ENCODE measurements at regions not wholly inside any gene's neighbourhood (a gene's known extent, or its start where the extent isn't known, plus 50 kb on each side); places are given as distances from the start of the nearest gene placed in this dataset.
"Not testable (repeated sequence)": the region's sequence is repeated elsewhere in the genome, so short reads cannot be mapped to it uniquely, and the experiment has no call there.

DNA sequence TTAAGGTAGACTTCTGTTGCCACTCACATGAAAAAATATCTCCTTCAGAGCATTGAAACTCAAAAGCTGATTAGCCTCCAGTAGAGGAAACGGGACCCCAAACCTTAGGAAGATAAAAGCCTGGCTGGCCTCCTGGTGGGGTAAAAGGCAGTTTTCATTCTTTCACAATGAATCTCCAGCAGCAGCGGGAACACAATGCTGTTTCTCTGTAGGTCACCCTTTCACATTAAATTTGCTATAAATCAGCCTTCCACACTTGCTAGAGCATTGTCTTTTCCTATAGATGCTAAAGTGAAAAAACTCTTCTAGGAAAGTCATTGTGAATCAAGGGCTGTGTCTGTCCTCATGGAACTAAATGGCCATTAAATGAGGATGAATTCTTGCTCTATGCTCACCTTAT, 207.3 kb upstream of the MAGEB2 start:
- H3K27ac ChIP-seq (ENCODE audit: low read length) = no peak overlapping the region
- H2AFZ ChIP-seq (ENCODE audit: low read length) = no peak overlapping the region
- H3K79me2 ChIP-seq (ENCODE audit: low read length) = no peaks in the 10 kb centered on the region
- no peak for DNase-seq
- H3K36me3 ChIP-seq (ENCODE audit: insufficient read depth, low read length) = no peaks in the 10 kb centered on the region
- peaks cover 23% of the 10 kb centered on the region for H3K9me3 ChIP-seq (ENCODE audit: low read length)
- no peak overlapping the region for H3K4me3 ChIP-seq (ENCODE audit: low read length)
- no peaks in the 10 kb centered on the region for H3K27me3 ChIP-seq (ENCODE audit: low read length)
- H3K9ac ChIP-seq (ENCODE audit: low read length) = no peak overlapping the region
- no peaks in the 10 kb centered on the region for H3K4me1 ChIP-seq (ENCODE audit: low read length)
- H3K9me2 ChIP-seq (replicated peaks; ENCODE audit: insufficient read depth, low read length) = no peaks in the 10 kb centered on the region
- H3K4me2 ChIP-seq (ENCODE audit: low read depth, low read length, poor library complexity, severe bottlenecking) = no peak overlapping the region
- H4K20me1 ChIP-seq (ENCODE audit: insufficient read depth, low read depth, low read length) = no peaks in the 10 kb centered on the region

DNA sequence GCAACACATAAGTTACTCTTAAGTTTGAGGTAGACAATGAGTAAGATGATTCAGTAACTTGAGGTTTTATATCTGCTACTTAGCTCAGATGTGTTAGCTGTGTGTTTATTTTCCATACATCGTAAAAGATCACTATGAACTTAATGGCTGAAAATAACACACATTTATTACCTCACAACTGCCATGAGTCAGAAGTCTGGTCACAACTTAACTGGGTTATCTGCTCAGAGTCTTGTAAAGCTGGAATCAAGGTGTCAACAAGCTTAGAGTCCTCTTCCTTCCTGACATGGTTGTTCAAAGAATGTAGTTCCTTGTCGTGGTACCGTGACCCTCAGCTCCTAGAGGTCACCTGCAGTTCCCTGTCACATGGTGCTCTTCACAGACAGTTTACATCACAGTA, 204.9 kb upstream of the MAGEB2 start:
- no peak for DNase-seq
- no peaks in the 10 kb centered on the region for H4K20me1 ChIP-seq (ENCODE audit: insufficient read depth, low read depth, low read length)
- no peak overlapping the region for H3K27ac ChIP-seq (ENCODE audit: low read length)
- no peak overlapping the region for H3K4me2 ChIP-seq (ENCODE audit: low read depth, low read length, poor library complexity, severe bottlenecking)
- H3K4me1 ChIP-seq (ENCODE audit: low read length) = no peaks in the 10 kb centered on the region
- no peaks in the 10 kb centered on the region for H3K27me3 ChIP-seq (ENCODE audit: low read length)
- no peaks in the 10 kb centered on the region for H3K79me2 ChIP-seq (ENCODE audit: low read length)
- H3K4me3 ChIP-seq (ENCODE audit: low read length) = no peak overlapping the region
- H2AFZ ChIP-seq (ENCODE audit: low read length) = no peak overlapping the region
- peaks cover 27% of the 10 kb centered on the region for H3K9me3 ChIP-seq (ENCODE audit: low read length)
- H3K9ac ChIP-seq (ENCODE audit: low read length) = no peak overlapping the region
- no peaks in the 10 kb centered on the region for H3K9me2 ChIP-seq (replicated peaks; ENCODE audit: insufficient read depth, low read length)
- H3K36me3 ChIP-seq (ENCODE audit: insufficient read depth, low read length) = no peaks in the 10 kb centered on the region

DNA sequence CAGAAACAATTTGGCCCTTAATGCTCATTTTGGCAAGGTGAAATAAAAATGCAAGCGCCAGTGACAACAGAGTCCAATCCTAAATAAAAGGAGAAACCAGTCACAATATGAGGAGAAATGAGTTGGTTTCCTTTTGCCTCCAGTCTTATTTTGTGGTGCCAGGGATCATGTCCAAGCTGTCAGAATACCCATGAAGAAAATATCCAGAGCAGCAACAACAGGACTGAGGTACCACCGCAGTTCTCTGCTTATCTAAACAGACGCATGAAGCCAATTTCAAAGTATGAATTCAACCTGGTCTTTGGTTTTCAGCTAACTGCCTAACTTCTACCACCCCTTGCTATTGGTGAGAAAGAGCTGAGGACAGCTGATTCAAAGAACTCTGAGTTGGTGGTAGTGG, 199.9 kb upstream of the MAGEB2 start:
- no peak overlapping the region for H3K27ac ChIP-seq (ENCODE audit: low read length)
- no peak overlapping the region for H3K9ac ChIP-seq (ENCODE audit: low read length)
- H4K20me1 ChIP-seq (ENCODE audit: insufficient read depth, low read depth, low read length) = no peaks in the 10 kb centered on the region
- no peak for DNase-seq
- no peaks in the 10 kb centered on the region for H3K9me2 ChIP-seq (replicated peaks; ENCODE audit: insufficient read depth, low read length)
- no peak overlapping the region for H3K4me3 ChIP-seq (ENCODE audit: low read length)
- no peaks in the 10 kb centered on the region for H3K79me2 ChIP-seq (ENCODE audit: low read length)
- H2AFZ ChIP-seq (ENCODE audit: low read length) = no peak overlapping the region
- H3K27me3 ChIP-seq (ENCODE audit: low read length) = no peaks in the 10 kb centered on the region
- H3K4me2 ChIP-seq (ENCODE audit: low read depth, low read length, poor library complexity, severe bottlenecking) = no peak overlapping the region
- no peaks in the 10 kb centered on the region for H3K36me3 ChIP-seq (ENCODE audit: insufficient read depth, low read length)
- peaks cover 20% of the 10 kb centered on the region for H3K9me3 ChIP-seq (ENCODE audit: low read length)
- no peaks in the 10 kb centered on the region for H3K4me1 ChIP-seq (ENCODE audit: low read length)

DNA sequence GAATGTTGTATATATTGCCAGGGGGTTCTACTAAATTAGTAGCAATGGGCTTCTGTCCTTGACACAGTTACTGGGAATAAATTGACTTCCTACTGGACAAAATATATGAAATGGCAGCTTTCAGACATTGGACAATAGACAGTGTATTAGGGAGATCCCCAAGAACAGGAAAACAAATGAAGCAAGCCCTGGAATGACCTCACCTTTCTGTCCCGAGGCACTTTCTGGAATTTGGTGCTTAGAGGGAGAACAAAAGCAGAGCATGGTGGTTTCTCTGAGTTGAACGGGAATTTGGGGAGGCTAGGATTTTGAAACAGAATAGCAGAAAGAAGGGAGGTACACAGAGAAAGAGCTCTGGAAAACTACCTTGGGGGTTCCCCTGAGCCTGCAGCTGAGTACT, 187.7 kb upstream of the MAGEB2 start:
- Histone ChIP-seq H3K79me2 (ENCODE audit: low read length) (no peaks in the 10 kb centered on the region), H3K4me2 (ENCODE audit: low read depth, low read length, poor library complexity, severe bottlenecking) (no peak overlapping the region), H3K27me3 (ENCODE audit: low read length) (no peaks in the 10 kb centered on the region), H4K20me1 (ENCODE audit: insufficient read depth, low read depth, low read length) (no peaks in the 10 kb centered on the region), H3K4me3 (ENCODE audit: low read length) (no peak overlapping the region), H3K36me3 (ENCODE audit: insufficient read depth, low read length) (no peaks in the 10 kb centered on the region), H3K27ac (ENCODE audit: low read length) (no peak overlapping the region), H3K9me2 (replicated peaks; ENCODE audit: insufficient read depth, low read length) (0 out of 2 replicates have a peak, but pooled peaks cover 6% of the 10 kb centered on the region), H3K9me3 (ENCODE audit: low read length) (peaks cover 16% of the 10 kb centered on the region), H2AFZ (ENCODE audit: low read length) (no peak overlapping the region), H3K9ac (ENCODE audit: low read length) (no peak overlapping the region), H3K4me1 (ENCODE audit: low read length) (no peaks in the 10 kb centered on the region)
- DNase-seq = no peak

DNA sequence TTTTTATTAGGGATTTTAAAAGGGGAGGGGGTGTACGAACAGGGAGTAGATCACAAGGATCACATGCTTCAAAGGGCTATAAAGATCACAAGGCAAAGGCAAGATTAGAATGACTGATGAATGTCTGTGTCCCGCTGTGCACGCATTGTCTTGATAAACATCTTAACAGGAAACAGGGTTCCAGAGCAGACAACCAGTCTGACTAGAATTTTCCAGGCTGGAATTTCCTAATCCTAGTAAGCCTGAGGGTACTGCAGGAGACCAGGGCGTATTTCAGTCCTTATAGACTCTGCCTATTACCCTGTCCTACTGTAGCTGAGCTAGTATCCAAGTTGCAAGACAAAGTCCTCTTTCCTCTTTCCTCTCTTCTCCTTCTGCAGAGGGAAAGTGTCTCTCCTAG, 179.0 kb upstream of the MAGEB2 start:
- not testable (repeated sequence) for H3K36me3 ChIP-seq (ENCODE audit: insufficient read depth, low read length); H3K27me3 ChIP-seq (ENCODE audit: low read length); H3K9me2 ChIP-seq (replicated peaks; ENCODE audit: insufficient read depth, low read length); H3K4me1 ChIP-seq (ENCODE audit: low read length); H3K9ac ChIP-seq (ENCODE audit: low read length); H3K79me2 ChIP-seq (ENCODE audit: low read length); H3K4me3 ChIP-seq (ENCODE audit: low read length); H3K27ac ChIP-seq (ENCODE audit: low read length); DNase-seq; H4K20me1 ChIP-seq (ENCODE audit: insufficient read depth, low read depth, low read length); H3K4me2 ChIP-seq (ENCODE audit: low read depth, low read length, poor library complexity, severe bottlenecking); H2AFZ ChIP-seq (ENCODE audit: low read length)
- H3K9me3 ChIP-seq (ENCODE audit: low read length) = peaks cover 20% of the 10 kb centered on the region

DNA sequence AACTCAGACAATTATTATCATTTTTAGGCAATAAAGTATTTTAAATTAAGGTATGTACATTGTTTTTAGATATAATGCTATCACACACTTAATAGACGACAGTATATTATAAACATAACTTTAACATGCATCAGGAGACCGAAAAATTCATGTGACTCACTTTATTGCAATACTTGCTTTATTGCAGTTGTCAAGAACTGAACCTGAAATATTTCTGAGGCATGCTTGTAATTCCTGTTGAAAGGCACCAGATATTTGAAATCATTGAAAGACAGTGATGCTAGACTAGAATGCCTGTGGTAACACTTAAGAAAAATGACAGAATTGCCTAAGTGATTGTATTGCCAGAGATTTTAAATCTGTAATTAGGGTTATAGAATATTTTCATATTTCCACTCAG, 175.6 kb upstream of the MAGEB2 start:
- Histone ChIP-seq H3K79me2 (ENCODE audit: low read length) (no peaks in the 10 kb centered on the region), H3K9ac (ENCODE audit: low read length) (no peak overlapping the region), H3K36me3 (ENCODE audit: insufficient read depth, low read length) (no peaks in the 10 kb centered on the region), H3K27ac (ENCODE audit: low read length) (no peak overlapping the region), H4K20me1 (ENCODE audit: insufficient read depth, low read depth, low read length) (no peaks in the 10 kb centered on the region), H2AFZ (ENCODE audit: low read length) (no peak overlapping the region), H3K4me3 (ENCODE audit: low read length) (no peak overlapping the region), H3K27me3 (ENCODE audit: low read length) (no peaks in the 10 kb centered on the region), H3K9me2 (replicated peaks; ENCODE audit: insufficient read depth, low read length) (no peaks in the 10 kb centered on the region), H3K9me3 (ENCODE audit: low read length) (peaks cover 17% of the 10 kb centered on the region), H3K4me2 (ENCODE audit: low read depth, low read length, poor library complexity, severe bottlenecking) (no peak overlapping the region), H3K4me1 (ENCODE audit: low read length) (no peaks in the 10 kb centered on the region)
- DNase-seq = no peak

DNA sequence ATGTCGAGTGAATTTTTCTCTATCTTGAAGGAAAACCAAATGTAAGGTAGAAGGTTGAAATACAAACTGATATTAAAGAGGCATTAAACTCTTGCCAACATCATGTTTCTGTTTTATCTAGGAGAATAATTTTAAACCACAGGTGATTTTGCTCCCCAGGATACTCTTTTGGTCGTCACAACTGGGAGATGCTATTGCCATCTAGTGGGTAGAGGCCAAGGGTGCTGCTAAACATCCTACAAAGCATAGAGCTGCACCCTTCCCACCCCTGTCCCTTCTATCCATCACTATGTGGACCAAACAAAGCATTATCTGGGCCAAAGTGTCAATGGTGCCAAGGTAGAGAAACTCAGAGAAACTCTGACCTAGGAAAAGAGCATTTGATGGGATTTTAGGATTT, 154.6 kb upstream of the MAGEB2 start:
- peaks cover 16% of the 10 kb centered on the region; the same call in 1 of the 2 replicates for H3K9me3 ChIP-seq (ENCODE audit: low read length)
- no peaks in the 10 kb centered on the region for H3K9me2 ChIP-seq (replicated peaks; ENCODE audit: insufficient read depth, low read length)
- no peaks in the 10 kb centered on the region for H3K36me3 ChIP-seq (ENCODE audit: insufficient read depth, low read length)
- H3K79me2 ChIP-seq (ENCODE audit: low read length) = no peaks in the 10 kb centered on the region
- peak; percentile 42 for DNase-seq
- H3K4me2 ChIP-seq (ENCODE audit: low read depth, low read length, poor library complexity, severe bottlenecking) = no peak overlapping the region
- H4K20me1 ChIP-seq (ENCODE audit: insufficient read depth, low read depth, low read length) = no peaks in the 10 kb centered on the region
- H2AFZ ChIP-seq (ENCODE audit: low read length) = no peak overlapping the region
- no peak overlapping the region for H3K9ac ChIP-seq (ENCODE audit: low read length)
- no peaks in the 10 kb centered on the region for H3K4me1 ChIP-seq (ENCODE audit: low read length)
- no peak overlapping the region for H3K4me3 ChIP-seq (ENCODE audit: low read length)
- no peak overlapping the region for H3K27ac ChIP-seq (ENCODE audit: low read length)
- no peaks in the 10 kb centered on the region for H3K27me3 ChIP-seq (ENCODE audit: low read length)

DNA sequence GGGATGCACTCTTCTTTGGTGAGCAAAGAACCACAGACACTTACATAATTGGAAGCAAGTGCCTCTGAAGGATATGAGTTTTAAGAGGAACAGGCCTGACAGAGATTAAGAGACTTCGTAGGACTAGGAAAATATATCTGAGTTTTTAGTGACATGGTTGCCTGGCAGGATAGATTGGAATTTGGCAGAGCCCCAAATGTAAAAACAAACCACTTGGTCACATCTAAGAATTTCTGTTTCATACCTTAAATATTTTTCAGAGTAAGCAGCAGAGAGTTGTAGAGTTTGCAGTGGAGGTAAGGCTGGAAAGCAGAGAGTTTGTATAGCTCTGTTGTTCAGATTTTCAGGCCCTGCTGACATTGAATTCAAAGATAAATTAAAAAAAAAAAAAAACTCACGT, 150.1 kb upstream of the MAGEB2 start:
- Histone ChIP-seq H3K4me3 (ENCODE audit: low read length) (no peak overlapping the region), H3K4me1 (ENCODE audit: low read length) (no peaks in the 10 kb centered on the region), H3K9me3 (ENCODE audit: low read length) (peaks cover 13% of the 10 kb centered on the region), H3K9ac (ENCODE audit: low read length) (no peak overlapping the region), H2AFZ (ENCODE audit: low read length) (no peak overlapping the region), H3K36me3 (ENCODE audit: insufficient read depth, low read length) (no peaks in the 10 kb centered on the region), H3K4me2 (ENCODE audit: low read depth, low read length, poor library complexity, severe bottlenecking) (no peak overlapping the region), H3K9me2 (replicated peaks; ENCODE audit: insufficient read depth, low read length) (no peaks in the 10 kb centered on the region), H3K27me3 (ENCODE audit: low read length) (no peaks in the 10 kb centered on the region), H3K79me2 (ENCODE audit: low read length) (no peaks in the 10 kb centered on the region), H4K20me1 (ENCODE audit: insufficient read depth, low read depth, low read length) (no peaks in the 10 kb centered on the region), H3K27ac (ENCODE audit: low read length) (no peak overlapping the region)
- DNase-seq = no peak

DNA sequence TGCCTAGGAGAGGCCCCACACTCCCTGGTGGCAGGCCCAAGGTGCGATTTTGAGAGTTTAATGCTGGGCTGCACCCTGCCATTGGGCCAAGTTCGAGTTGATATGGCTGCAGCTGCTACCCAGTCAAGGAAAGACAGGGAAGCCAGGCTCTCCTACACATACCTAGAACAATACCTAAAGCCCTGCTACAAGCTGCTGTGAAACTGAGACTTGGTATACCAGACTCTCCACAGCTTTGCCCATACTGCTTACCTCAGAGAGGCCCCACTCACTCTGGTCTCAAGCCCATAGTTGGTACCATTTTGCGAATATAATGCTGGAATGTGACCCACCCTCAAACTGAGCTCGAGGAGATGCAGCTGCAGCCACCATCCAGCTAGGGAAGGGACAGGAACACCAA, 147.7 kb upstream of the MAGEB2 start:
- no peak for DNase-seq
- H2AFZ ChIP-seq (ENCODE audit: low read length) = no peak overlapping the region
- no peaks in the 10 kb centered on the region for H3K36me3 ChIP-seq (ENCODE audit: insufficient read depth, low read length)
- H3K4me3 ChIP-seq (ENCODE audit: low read length) = no peak overlapping the region
- H4K20me1 ChIP-seq (ENCODE audit: insufficient read depth, low read depth, low read length) = no peaks in the 10 kb centered on the region
- H3K27ac ChIP-seq (ENCODE audit: low read length) = no peak overlapping the region
- H3K9me2 ChIP-seq (replicated peaks; ENCODE audit: insufficient read depth, low read length) = no peaks in the 10 kb centered on the region
- H3K9ac ChIP-seq (ENCODE audit: low read length) = no peak overlapping the region
- H3K4me1 ChIP-seq (ENCODE audit: low read length) = no peaks in the 10 kb centered on the region
- no peaks in the 10 kb centered on the region for H3K79me2 ChIP-seq (ENCODE audit: low read length)
- peaks cover 13% of the 10 kb centered on the region for H3K9me3 ChIP-seq (ENCODE audit: low read length)
- H3K4me2 ChIP-seq (ENCODE audit: low read depth, low read length, poor library complexity, severe bottlenecking) = no peak overlapping the region
- no peaks in the 10 kb centered on the region for H3K27me3 ChIP-seq (ENCODE audit: low read length)
